Transverse colon (tissue), 3 donors: ENCODE measurements at regions not wholly inside any gene's neighbourhood (a gene's known extent, or its start where the extent isn't known, plus 50 kb on each side); places are given as distances from the start of the nearest gene placed in this dataset.
"Not testable (repeated sequence)": the region's sequence is repeated elsewhere in the genome, so short reads cannot be mapped to it uniquely, and the experiment has no call there.

Experiments used
- CTCF ChIP-seq, 5 experiments: fragments of 200-600 bp in 3 of 5; fragments of 450-650 bp in 2 of 5; sonication (generic) in 3 of 5; IDR thresholded peaks; 1 replicate in 2 of 5; 2 replicates in 3 of 5; pipeline ENCODE4 v1.5.1; 2016 to 2017; ENCODE audit warnings: antibody characterized with exemption in 5 of 5, inconsistent platforms in 3 of 5, mild to moderate bottlenecking in 2 of 5, moderate library complexity in 1 of 5
- POLR2A ChIP-seq: fragments of 450-650 bp; IDR thresholded peaks from one replicate; pipeline ENCODE4 v1.6.1; 2016; ENCODE audit warnings: antibody characterized with exemption, mild to moderate bottlenecking, moderate library complexity

DNA sequence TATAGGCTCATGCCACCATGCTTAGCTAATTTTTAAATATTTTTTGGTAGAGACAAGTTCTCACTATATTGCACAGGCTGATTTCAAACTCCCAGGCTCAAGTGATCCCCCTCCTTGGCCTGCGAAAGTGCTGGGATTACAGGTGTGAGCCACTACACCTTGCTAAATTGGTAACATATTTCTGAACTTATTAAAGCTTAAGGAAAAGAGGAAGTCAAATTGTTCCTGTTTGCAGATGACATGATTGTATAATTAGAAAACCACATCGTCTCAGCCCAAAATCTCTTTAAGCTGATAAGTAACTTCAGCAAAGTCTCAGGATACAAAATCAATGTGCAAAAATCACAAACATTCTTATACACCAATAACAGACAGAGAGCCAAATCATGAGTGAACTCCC, 248.3 kb upstream of the KITLG start:
- TF ChIP-seq CTCF (IDR thresholded peaks at IDR 0.05); POLR2A: not testable (repeated sequence)
